GM08714 (cell line): ENCODE measurements at regions not wholly inside any gene's neighbourhood (a gene's known extent, or its start where the extent isn't known, plus 50 kb on each side); places are given as distances from the start of the nearest gene placed in this dataset.
"Not testable (repeated sequence)": the region's sequence is repeated elsewhere in the genome, so short reads cannot be mapped to it uniquely, and the experiment has no call there.

ENCODE experiments used
- H3K4me3 ChIP-seq: fragments of 200-500 bp; sonication (Bioruptor generic); 2 replicates; pipeline ENCODE4 v1.5.1; 2014; ENCODE audit warnings: mild to moderate bottlenecking, low read length, inconsistent platforms
- ZNF274 ChIP-seq: IDR thresholded peaks from 2 replicates; pipeline ENCODE4 v1.6.1; 2012; ENCODE audit warnings: mild to moderate bottlenecking, low read depth, low read length

DNA sequence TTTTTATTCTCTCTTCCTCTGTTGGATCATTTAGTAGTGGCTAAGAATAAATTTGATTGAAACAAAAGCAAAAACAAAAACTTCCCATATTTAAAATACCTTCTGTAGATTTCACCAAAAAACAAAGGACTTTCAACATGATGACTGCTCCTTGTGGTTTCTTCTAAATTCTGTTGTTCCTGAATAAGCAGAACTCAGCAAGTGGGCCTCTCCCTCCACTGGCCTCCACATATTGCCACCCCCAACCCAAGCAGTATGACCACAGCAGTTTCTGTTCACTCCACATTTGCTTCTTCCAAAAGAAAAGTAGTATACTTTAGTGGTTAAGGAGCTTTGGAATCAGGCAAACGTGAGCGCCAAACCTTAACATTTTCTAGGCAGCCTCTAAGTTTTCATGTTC lies 114.7 kb downstream of the COX18 start:
- no peak overlapping the region for H3K4me3 ChIP-seq
- TF ChIP-seq ZNF274: no peak

- TF ChIP-seq ZNF274: no peak
- H3K4me3 ChIP-seq: no peak overlapping the region
Observed at GRCh38 chr4:72953571-72953970, 115.9 kb downstream of the COX18 start.

DNA sequence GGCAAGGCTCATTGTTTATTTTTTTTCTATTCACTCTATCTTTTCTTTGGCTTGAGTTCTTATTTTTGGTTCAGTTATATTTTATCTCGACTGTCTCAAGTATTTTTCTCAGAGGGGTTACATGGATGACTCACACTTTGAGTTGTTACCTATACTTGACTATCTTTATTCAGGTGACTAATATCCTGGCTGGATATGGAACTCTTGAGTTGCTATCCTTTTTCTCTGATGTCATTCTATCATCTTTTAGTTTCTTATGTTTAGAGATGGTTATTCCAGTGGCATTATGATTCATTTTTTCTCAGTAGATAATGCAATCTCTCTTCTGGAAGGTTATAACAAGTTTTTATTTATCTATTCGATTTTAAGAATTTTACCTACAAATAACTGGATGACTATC lies 117.9 kb downstream of the COX18 start:
- TF ChIP-seq ZNF274: no peak
- no peak overlapping the region for H3K4me3 ChIP-seq

GRCh38 chr4:72951147-72951546 lies 118.4 kb downstream of the COX18 start:
- no peak for TF ChIP-seq ZNF274
- no peak overlapping the region for H3K4me3 ChIP-seq

- no peak for TF ChIP-seq ZNF274
- no peak overlapping the region for H3K4me3 ChIP-seq
Observed at GRCh38 chr4:72948080-72948479, 121.4 kb downstream of the COX18 start.

DNA sequence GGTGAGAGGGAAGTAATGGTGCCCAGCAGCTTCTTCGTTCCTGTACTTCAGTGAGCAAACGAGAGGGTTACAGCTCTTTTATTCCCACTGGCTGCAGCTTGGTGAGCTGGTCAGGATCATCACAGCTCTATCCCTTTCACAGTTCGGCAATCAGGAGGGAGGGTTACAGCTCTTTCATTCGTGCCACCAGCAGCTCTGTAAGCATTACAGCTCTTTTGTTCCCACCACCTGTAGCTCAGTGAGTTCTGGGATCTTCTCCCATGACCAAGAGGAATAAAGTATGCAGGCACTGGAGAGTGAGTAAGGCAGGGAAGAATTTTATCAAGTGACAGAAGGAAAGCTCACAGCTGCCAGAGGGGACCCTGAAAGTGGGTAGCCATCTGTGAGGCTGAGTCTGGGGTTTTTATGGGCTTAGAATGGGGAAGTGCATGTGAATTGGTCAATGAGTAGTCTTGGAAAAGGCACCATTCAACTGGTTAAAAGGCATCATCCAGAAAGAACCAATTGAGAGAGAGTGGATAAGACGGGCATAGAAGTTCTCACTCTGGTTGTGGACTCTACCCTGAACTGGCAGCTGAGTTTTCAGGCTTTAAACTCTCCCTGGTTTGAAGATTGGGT lies 123.7 kb downstream of the COX18 start:
- no peak overlapping the region for H3K4me3 ChIP-seq
- TF ChIP-seq ZNF274: no peak

GRCh38 chr4:72942565-72942964 lies 127.0 kb downstream of the COX18 start:
- TF ChIP-seq ZNF274: no peak

GRCh38 chr4:72938516-72938915 lies 131.0 kb downstream of the COX18 start:
- no peak overlapping the region for H3K4me3 ChIP-seq
- TF ChIP-seq ZNF274: no peak

More at GRCh38 chr4:72942565-72942964, 127.0 kb downstream of the COX18 start:
- H3K4me3 ChIP-seq: no peak overlapping the region

GRCh38 chr4:72935462-72935861 lies 134.1 kb downstream of the COX18 start:
- no peak for TF ChIP-seq ZNF274
- no peak overlapping the region for H3K4me3 ChIP-seq

DNA sequence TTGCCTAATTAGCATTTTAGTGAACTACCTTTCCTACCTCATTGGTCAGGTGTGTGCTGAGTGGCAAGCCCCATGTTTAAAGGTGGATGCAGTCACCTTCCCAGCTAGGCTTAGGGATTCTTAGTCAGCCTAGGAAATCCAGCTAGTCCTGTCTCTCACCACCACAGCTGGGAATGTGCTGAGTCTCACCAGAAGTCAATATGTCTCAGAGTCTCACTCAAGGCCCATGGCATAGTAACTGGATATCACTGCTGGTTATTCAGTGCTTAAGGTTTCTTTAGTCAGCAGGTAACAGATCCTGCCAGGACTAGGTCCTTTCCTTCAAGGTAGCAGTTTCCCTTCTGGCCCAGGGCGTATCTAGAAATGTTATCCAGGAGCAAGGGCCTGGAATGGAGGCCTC lies 136.5 kb downstream of the COX18 start:
- H3K4me3 ChIP-seq: no peak overlapping the region
- no peak for TF ChIP-seq ZNF274

GRCh38 chr4:72931346-72931745 lies 138.2 kb downstream of the COX18 start:
- H3K4me3 ChIP-seq: no peak overlapping the region
- no peak for TF ChIP-seq ZNF274

DNA sequence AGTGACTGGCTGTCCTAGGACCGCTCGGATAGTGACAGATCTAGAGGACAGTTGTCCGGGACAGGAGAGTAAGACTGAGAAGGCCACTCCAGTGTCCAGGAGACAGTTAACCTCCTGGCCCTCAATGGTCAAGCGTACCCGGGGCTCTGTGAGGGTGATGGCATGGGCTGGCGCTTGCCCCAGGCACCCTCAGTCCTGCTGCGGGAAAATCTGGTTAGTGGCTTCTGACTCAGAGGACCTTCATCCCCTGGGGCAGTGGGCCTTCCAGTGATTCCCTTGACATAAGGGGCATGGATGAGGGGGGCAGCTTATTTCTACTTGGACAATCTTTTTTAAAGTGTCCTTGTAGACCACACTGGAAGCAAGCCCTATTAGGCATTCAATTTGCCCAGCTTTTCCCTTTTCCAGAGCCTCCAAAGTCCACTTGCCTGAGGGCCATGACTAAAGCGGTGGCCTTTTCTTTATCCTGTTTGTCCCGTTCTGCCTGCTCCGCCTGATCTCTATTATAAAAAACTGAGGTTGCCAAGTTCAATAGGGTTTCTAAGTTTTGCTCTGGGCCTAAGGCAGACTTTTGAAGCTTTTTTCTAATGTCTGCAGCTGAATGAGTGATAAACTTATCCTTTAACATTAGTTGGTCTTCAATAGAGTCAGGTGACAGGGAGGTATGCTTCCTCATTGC lies 139.8 kb downstream of the COX18 start:
- H3K4me3 ChIP-seq: not testable (repeated sequence)

GRCh38 chr4:72924814-72925213 lies 144.7 kb downstream of the COX18 start:
- no peak for TF ChIP-seq ZNF274
- H3K4me3 ChIP-seq: no peak overlapping the region

- TF ChIP-seq ZNF274: no peak
- no peak overlapping the region for H3K4me3 ChIP-seq
Observed at GRCh38 chr4:72919937-72920336, 149.6 kb downstream of the COX18 start.

DNA sequence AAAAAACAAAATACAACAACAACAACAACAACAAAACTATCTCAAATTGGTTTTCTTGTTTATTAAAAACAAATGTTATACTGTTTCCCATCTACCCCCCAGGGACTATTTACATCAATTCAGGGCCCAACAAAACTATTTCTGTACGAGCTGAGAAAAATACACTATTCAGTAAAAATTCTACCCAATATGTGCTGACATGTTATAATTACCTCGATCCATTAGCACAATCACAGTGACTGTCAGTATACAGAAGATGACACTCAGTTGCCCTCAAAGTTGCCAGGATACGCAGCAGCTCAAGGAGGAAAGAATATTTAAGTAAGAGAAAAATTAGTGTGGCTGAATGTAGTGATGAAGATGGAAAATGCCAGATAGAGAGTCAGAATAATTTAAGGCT lies 150.1 kb downstream of the COX18 start:
- TF ChIP-seq ZNF274: no peak
- no peak overlapping the region for H3K4me3 ChIP-seq

GRCh38 chr4:72918362-72918761 lies 151.2 kb downstream of the COX18 start:
- TF ChIP-seq ZNF274: no peak

More at GRCh38 chr4:72918362-72918761, 151.2 kb downstream of the COX18 start:
- H3K4me3 ChIP-seq: no peak overlapping the region
